HepG2 (cell line): ENCODE measurements at regions not wholly inside any gene's neighbourhood (a gene's known extent, or its start where the extent isn't known, plus 50 kb on each side); places are given as distances from the start of the nearest gene placed in this dataset.

Source experiments
- ATF1 ChIP-seq: IDR thresholded peaks from 2 replicates; pipeline ENCODE4 v1.6.1; 2016; ENCODE audit warnings: mild to moderate bottlenecking, control low read depth
- DPF2 ChIP-seq: sonication (generic); formaldehyde crosslinking; IDR thresholded peaks from 2 replicates; pipeline ENCODE4 v1.4.0; 2020; ENCODE audit warnings: mild to moderate bottlenecking, low read depth, missing genetic modification reagents, borderline replicate concordance
- EP300 ChIP-seq, 3 experiments: sonication (generic) in 1 of 3; formaldehyde crosslinking in 1 of 3; IDR thresholded peaks; 2 replicates each; pipeline versions ENCODE4 v1.5.1 to v1.6.1; 2011 to 2020; ENCODE audit warnings: low read depth in 2 of 3, low read length in 2 of 3, borderline replicate concordance in 1 of 3, improper control_type of control experiment in 1 of 3, mild to moderate bottlenecking in 1 of 3, missing genetic modification reagents in 1 of 3, moderate library complexity in 1 of 3
- KLF9 ChIP-seq: IDR thresholded peaks from 2 replicates; pipeline ENCODE4 v1.6.1; 2016; ENCODE audit warnings: low read depth
- POLR2A ChIP-seq, 2 experiments: IDR thresholded peaks; 2 replicates each; pipeline ENCODE4 v1.6.1; 2011; ENCODE audit warnings: low read depth in 2 of 2, low read length in 2 of 2, mild to moderate bottlenecking in 1 of 2, moderate library complexity in 1 of 2; ENCODE audit not compliant: insufficient read depth in 1 of 2
- ZFP36 ChIP-seq: fragments of 150-350 bp; IDR thresholded peaks from 2 replicates; pipeline ENCODE4 v1.6.1; 2018; ENCODE audit warnings: borderline replicate concordance, low read length, low read depth; ENCODE audit not compliant: partially characterized antibody
- ZNF17 ChIP-seq: sonication (generic); formaldehyde crosslinking; IDR thresholded peaks from 2 replicates; pipeline ENCODE4 v1.5.0; 2020; ENCODE audit warnings: mild to moderate bottlenecking, missing genetic modification reagents
- ZNF557 ChIP-seq: sonication (generic); formaldehyde crosslinking; IDR thresholded peaks from 2 replicates; pipeline ENCODE4 v1.4.0; 2020; ENCODE audit warnings: missing genetic modification reagents
- ZNF792 ChIP-seq: IDR thresholded peaks from 2 replicates; pipeline ENCODE4 v1.6.1; 2016
- TF ChIP-seq, protein P1 (sequence below): sonication (generic); formaldehyde crosslinking; IDR thresholded peaks from 2 replicates; pipeline ENCODE4 v1.4.0; 2020; ENCODE audit warnings: missing genetic modification reagents
- TF ChIP-seq, protein P2 (sequence below): sonication (generic); formaldehyde crosslinking; IDR thresholded peaks from 2 replicates; pipeline ENCODE4 v1.5.0; 2020; ENCODE audit warnings: mild to moderate bottlenecking, missing genetic modification reagents, moderate library complexity
- TF ChIP-seq, protein P3 (sequence below): sonication (generic); formaldehyde crosslinking; IDR thresholded peaks from 2 replicates; pipeline ENCODE4 v1.5.0; 2020; ENCODE audit warnings: missing genetic modification reagents
- TF ChIP-seq, protein P4 (sequence below): sonication (generic); formaldehyde crosslinking; IDR thresholded peaks from 2 replicates; pipeline ENCODE4 v1.4.0; 2020; ENCODE audit warnings: missing genetic modification reagents, low read depth, mild to moderate bottlenecking, borderline replicate concordance
- TF ChIP-seq, protein P5 (sequence below): sonication (generic); formaldehyde crosslinking; IDR thresholded peaks from 2 replicates; pipeline ENCODE4 v1.5.1; 2020; ENCODE audit warnings: missing genetic modification reagents, mild to moderate bottlenecking, borderline replicate concordance

DNA sequence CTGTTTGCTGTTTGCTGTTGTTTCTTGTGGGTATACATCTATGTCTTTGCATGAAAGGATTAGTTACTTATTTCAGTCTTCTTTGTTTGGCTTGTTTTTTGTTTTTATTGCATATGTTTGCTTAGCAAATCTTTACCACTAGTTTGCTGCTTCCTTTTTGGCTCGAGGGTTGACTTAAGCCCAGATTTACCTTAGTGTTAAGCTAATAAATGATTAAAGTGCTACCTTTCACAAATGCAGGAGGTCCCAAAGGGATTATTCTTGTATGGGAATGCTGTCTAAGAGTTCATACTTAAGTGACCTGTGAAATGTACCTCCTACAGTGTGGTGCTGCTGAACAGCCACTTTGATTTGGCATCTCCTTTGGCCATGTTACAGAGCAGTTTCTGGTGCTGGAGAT lies 273.5 kb upstream of the NPY start:
- TF ChIP-seq, protein P1, sequence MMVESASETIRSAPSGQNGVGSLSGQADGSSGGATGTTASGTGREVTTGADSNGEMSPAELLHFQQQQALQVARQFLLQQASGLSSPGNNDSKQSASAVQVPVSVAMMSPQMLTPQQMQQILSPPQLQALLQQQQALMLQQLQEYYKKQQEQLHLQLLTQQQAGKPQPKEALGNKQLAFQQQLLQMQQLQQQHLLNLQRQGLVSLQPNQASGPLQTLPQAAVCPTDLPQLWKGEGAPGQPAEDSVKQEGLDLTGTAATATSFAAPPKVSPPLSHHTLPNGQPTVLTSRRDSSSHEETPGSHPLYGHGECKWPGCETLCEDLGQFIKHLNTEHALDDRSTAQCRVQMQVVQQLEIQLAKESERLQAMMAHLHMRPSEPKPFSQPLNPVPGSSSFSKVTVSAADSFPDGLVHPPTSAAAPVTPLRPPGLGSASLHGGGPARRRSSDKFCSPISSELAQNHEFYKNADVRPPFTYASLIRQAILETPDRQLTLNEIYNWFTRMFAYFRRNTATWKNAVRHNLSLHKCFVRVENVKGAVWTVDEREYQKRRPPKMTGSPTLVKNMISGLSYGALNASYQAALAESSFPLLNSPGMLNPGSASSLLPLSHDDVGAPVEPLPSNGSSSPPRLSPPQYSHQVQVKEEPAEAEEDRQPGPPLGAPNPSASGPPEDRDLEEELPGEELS (CRISPR knock-in tag) = no peak
- TF ChIP-seq ZNF792 (no peak), POLR2A (IDR thresholded peaks at IDR 0.05; ENCODE audit: insufficient read depth in 1 of 2, low read depth in 2 of 2, low read length in 2 of 2) (no peak), DPF2 (CRISPR knock-in tag) (no peak), ATF1 (CRISPR knock-in tag) (no peak), ZNF557 (CRISPR knock-in tag) (no peak), ZNF17 (CRISPR knock-in tag) (no peak), ZFP36 (no peak), EP300 (IDR thresholded peaks at IDR 0.05; ENCODE audit: low read depth in 2 of 2, low read length in 2 of 2) (no peak), EP300 (CRISPR knock-in tag; IDR thresholded peaks at IDR 0.05; ENCODE audit: borderline replicate concordance) (no peak), KLF9 (no peak)
- TF ChIP-seq, protein P2, sequence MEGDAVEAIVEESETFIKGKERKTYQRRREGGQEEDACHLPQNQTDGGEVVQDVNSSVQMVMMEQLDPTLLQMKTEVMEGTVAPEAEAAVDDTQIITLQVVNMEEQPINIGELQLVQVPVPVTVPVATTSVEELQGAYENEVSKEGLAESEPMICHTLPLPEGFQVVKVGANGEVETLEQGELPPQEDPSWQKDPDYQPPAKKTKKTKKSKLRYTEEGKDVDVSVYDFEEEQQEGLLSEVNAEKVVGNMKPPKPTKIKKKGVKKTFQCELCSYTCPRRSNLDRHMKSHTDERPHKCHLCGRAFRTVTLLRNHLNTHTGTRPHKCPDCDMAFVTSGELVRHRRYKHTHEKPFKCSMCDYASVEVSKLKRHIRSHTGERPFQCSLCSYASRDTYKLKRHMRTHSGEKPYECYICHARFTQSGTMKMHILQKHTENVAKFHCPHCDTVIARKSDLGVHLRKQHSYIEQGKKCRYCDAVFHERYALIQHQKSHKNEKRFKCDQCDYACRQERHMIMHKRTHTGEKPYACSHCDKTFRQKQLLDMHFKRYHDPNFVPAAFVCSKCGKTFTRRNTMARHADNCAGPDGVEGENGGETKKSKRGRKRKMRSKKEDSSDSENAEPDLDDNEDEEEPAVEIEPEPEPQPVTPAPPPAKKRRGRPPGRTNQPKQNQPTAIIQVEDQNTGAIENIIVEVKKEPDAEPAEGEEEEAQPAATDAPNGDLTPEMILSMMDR (CRISPR knock-in tag) = no peak
- TF ChIP-seq, protein P3, sequence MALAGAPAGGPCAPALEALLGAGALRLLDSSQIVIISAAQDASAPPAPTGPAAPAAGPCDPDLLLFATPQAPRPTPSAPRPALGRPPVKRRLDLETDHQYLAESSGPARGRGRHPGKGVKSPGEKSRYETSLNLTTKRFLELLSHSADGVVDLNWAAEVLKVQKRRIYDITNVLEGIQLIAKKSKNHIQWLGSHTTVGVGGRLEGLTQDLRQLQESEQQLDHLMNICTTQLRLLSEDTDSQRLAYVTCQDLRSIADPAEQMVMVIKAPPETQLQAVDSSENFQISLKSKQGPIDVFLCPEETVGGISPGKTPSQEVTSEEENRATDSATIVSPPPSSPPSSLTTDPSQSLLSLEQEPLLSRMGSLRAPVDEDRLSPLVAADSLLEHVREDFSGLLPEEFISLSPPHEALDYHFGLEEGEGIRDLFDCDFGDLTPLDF (CRISPR knock-in tag) = no peak
- TF ChIP-seq, protein P4, sequence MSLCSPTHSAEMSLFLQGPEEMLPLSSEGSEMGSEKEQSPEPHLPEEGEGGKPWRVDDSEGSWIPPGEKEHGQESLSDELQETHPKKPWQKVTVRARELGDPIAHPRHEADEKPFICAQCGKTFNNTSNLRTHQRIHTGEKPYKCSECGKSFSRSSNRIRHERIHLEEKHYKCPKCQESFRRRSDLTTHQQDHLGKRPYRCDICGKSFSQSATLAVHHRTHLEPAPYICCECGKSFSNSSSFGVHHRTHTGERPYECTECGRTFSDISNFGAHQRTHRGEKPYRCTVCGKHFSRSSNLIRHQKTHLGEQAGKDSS (CRISPR knock-in tag) = no peak
- TF ChIP-seq, protein P5, sequence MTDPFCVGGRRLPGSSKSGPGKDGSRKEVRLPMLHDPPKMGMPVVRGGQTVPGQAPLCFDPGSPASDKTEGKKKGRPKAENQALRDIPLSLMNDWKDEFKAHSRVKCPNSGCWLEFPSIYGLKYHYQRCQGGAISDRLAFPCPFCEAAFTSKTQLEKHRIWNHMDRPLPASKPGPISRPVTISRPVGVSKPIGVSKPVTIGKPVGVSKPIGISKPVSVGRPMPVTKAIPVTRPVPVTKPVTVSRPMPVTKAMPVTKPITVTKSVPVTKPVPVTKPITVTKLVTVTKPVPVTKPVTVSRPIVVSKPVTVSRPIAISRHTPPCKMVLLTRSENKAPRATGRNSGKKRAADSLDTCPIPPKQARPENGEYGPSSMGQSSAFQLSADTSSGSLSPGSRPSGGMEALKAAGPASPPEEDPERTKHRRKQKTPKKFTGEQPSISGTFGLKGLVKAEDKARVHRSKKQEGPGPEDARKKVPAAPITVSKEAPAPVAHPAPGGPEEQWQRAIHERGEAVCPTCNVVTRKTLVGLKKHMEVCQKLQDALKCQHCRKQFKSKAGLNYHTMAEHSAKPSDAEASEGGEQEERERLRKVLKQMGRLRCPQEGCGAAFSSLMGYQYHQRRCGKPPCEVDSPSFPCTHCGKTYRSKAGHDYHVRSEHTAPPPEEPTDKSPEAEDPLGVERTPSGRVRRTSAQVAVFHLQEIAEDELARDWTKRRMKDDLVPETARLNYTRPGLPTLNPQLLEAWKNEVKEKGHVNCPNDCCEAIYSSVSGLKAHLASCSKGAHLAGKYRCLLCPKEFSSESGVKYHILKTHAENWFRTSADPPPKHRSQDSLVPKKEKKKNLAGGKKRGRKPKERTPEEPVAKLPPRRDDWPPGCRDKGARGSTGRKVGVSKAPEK (CRISPR knock-in tag) = no peak
